Natural killer cell (primary cell): ENCODE measurements at regions not wholly inside any gene's neighbourhood (a gene's known extent, or its start where the extent isn't known, plus 50 kb on each side); places are given as distances from the start of the nearest gene placed in this dataset.

Experiments used
- ATAC-seq, 3 donors: fragments of 150-1000 bp in 2 of 3; fragments of 200-7000 bp in 1 of 3; cut with Tn5 transposase; 1 replicate in 1 of 3; 2 replicates in 2 of 3; pipeline ENCODE4 v1.10.0; 2021; ENCODE audit warnings: mild to moderate bottlenecking in 2 of 3, moderate library complexity in 2 of 3
- DNase-seq, 2 donors: peaks; one replicate each; pipeline versions ENCODE4 v3.0.0 to v3.0.0-alpha.2; 2013 to 2021; ENCODE audit warnings: mixed read lengths in 1 of 2
- H3K27ac ChIP-seq: one replicate; pipeline ENCODE4 v1.5.1; 2013; ENCODE audit warnings: mild to moderate bottlenecking, low read length
- H3K27me3 ChIP-seq: one replicate; pipeline ENCODE4 v1.6.1; 2013; ENCODE audit warnings: low read length; ENCODE audit not compliant: control insufficient read depth, insufficient read depth
- H3K36me3 ChIP-seq: one replicate; pipeline ENCODE4 v1.6.1; 2013; ENCODE audit warnings: low read length; ENCODE audit not compliant: control insufficient read depth, insufficient read depth
- H3K4me1 ChIP-seq: one replicate; pipeline ENCODE4 v1.6.1; 2013; ENCODE audit warnings: low read length; ENCODE audit not compliant: control insufficient read depth, insufficient read depth
- H3K4me3 ChIP-seq: one replicate; pipeline ENCODE4 v1.5.1; 2013; ENCODE audit warnings: low read length
- H3K9me3 ChIP-seq: one replicate; pipeline ENCODE4 v1.6.1; 2013; ENCODE audit warnings: low read length; ENCODE audit not compliant: control insufficient read depth, insufficient read depth
- H3K27ac Mint-ChIP-seq, 2 donors: one replicate each; pipeline ENCODE4 v1.8.0; 2022; ENCODE audit warnings: mild to moderate bottlenecking in 2 of 2, mixed read lengths in 2 of 2, moderate library complexity in 1 of 2
- H3K27me3 Mint-ChIP-seq, 2 donors: one replicate each; pipeline ENCODE4 v1.8.0; 2022; ENCODE audit warnings: low read depth in 2 of 2, mixed read lengths in 2 of 2
- H3K36me3 Mint-ChIP-seq: one replicate; pipeline ENCODE4 v1.8.0; 2022; ENCODE audit warnings: mixed read lengths
- H3K4me1 Mint-ChIP-seq, 2 donors: one replicate each; pipeline ENCODE4 v1.8.0; 2022; ENCODE audit warnings: mixed read lengths in 2 of 2
- H3K4me3 Mint-ChIP-seq: one replicate; pipeline ENCODE4 v1.8.0; 2022; ENCODE audit warnings: mild to moderate bottlenecking, moderate library complexity, mixed read lengths
- H3K9me3 Mint-ChIP-seq, 2 donors: one replicate each; pipeline ENCODE4 v1.8.0; 2022; ENCODE audit warnings: mixed read lengths in 2 of 2
- WGBS: methylation state at CpG from one replicate; pipeline ENCODE4 v1.1.7; 2013; ENCODE audit warnings: missing lambda C conversion rate; ENCODE audit not compliant: insufficient coverage; 5-methylcytosine and 5-hydroxymethylcytosine counted together
- intact Hi-C: fragments of 100-400 bp; cut with micrococcal nuclease; formaldehyde crosslinking; loops from one replicate; pipeline ENCODE4 v1.14.2; 2022
- TF ChIP-seq, protein P1 (sequence below): fragments of 200-600 bp; IDR thresholded peaks from one replicate; pipeline ENCODE4 v1.8.0; 2022; ENCODE audit warnings: antibody characterized with exemption

DNA sequence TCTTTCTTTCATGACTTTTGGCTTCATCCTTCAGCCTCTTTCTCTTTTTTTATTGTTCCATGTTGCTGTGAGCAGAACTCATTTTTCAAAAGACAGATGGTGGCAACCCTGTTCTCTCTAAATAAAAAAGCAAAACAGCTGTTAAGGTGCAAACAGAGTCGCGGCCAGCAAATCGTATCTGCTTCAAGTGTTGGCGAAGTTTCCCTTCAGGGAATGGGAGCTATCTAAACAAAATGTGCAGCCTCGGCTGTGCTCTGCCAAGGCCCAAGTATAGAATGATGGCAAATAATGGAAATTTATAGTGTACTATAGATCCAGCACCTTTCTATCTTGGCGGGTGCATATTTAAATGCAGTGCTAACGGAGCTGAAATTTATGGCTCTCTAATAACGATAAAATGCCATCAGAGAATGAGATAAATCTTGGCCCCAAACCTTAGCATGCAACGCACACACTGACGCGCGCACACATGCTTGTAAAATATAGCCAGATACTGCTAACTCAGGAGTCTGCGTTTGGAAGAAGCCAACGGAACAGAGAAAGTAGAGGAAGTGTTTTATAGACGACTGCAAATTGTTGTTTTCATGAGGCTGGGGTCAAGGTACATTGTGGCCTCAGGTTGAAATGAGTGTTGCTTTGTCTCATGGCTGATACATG lies 315.5 kb upstream of the RBFOX1 start:
- Histone ChIP-seq H3K27me3 (no peaks in the 10 kb centered on the region), H3K36me3 (no peaks in the 10 kb centered on the region), H3K27ac (no peak overlapping the region), H3K4me3 (no peak overlapping the region), H3K9me3 (no peaks in the 10 kb centered on the region), H3K4me1 (no peaks in the 10 kb centered on the region)
- H3K4me1 Mint-ChIP-seq: no peaks in the 10 kb centered on the region
- H3K36me3 Mint-ChIP-seq: no peaks in the 10 kb centered on the region
- H3K27ac Mint-ChIP-seq: no peak overlapping the region
- no peak overlapping the region for H3K4me3 Mint-ChIP-seq
- intact Hi-C loops: no loop called here
- ATAC-seq (no peak), DNase-seq (no peak)
- no peaks in the 10 kb centered on the region for H3K27me3 Mint-ChIP-seq
- WGBS: 91% methylated on average over 15 of the region's 15 CpGs
- H3K9me3 Mint-ChIP-seq: peaks cover 0 to 2% of the 10 kb centered on the region in 2 donors
- TF ChIP-seq, protein P1, sequence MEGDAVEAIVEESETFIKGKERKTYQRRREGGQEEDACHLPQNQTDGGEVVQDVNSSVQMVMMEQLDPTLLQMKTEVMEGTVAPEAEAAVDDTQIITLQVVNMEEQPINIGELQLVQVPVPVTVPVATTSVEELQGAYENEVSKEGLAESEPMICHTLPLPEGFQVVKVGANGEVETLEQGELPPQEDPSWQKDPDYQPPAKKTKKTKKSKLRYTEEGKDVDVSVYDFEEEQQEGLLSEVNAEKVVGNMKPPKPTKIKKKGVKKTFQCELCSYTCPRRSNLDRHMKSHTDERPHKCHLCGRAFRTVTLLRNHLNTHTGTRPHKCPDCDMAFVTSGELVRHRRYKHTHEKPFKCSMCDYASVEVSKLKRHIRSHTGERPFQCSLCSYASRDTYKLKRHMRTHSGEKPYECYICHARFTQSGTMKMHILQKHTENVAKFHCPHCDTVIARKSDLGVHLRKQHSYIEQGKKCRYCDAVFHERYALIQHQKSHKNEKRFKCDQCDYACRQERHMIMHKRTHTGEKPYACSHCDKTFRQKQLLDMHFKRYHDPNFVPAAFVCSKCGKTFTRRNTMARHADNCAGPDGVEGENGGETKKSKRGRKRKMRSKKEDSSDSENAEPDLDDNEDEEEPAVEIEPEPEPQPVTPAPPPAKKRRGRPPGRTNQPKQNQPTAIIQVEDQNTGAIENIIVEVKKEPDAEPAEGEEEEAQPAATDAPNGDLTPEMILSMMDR: no peak

- intact Hi-C loops: no loop called here
- Histone ChIP-seq H3K4me3 (no peak overlapping the region), H3K4me1 (no peaks in the 10 kb centered on the region), H3K27me3 (no peaks in the 10 kb centered on the region), H3K9me3 (no peaks in the 10 kb centered on the region), H3K36me3 (no peaks in the 10 kb centered on the region), H3K27ac (no peak overlapping the region)
- TF ChIP-seq, protein P1: no peak
- H3K27me3 Mint-ChIP-seq: no peaks in the 10 kb centered on the region
- peaks cover 5 to 10% of the 10 kb centered on the region in 2 donors for H3K9me3 Mint-ChIP-seq
- ATAC-seq: no peak
- H3K4me3 Mint-ChIP-seq: no peak overlapping the region
- DNase-seq: no peak
- WGBS: 77% methylated on average over 6 of the region's 6 CpGs
- H3K4me1 Mint-ChIP-seq: no peaks in the 10 kb centered on the region
- no peaks in the 10 kb centered on the region for H3K36me3 Mint-ChIP-seq
- H3K27ac Mint-ChIP-seq: no peak overlapping the region
These were observed 317.9 kb upstream of the RBFOX1 start for GRCh38 chr16:7014756-7015155.

- intact Hi-C loops: no loop called here
These were observed 318.7 kb upstream of the RBFOX1 start for GRCh38 chr16:7013990-7014389.

More at GRCh38 chr16:7013990-7014389, 318.7 kb upstream of the RBFOX1 start:
- Mint-ChIP-seq H3K9me3 (peaks cover 8 to 13% of the 10 kb centered on the region in 2 donors), H3K27ac (no peak overlapping the region), H3K4me3 (no peak overlapping the region), H3K27me3 (no peaks in the 10 kb centered on the region), H3K4me1 (no peaks in the 10 kb centered on the region), H3K36me3 (no peaks in the 10 kb centered on the region)
- H3K4me3 ChIP-seq: no peak overlapping the region
- TF ChIP-seq, protein P1: no peak
- H3K4me1 ChIP-seq: no peaks in the 10 kb centered on the region
- no peaks in the 10 kb centered on the region for H3K36me3 ChIP-seq
- H3K27me3 ChIP-seq: no peaks in the 10 kb centered on the region
- ATAC-seq (no peak), DNase-seq (peak in 1 of 2 donors; percentile 5)
- no peaks in the 10 kb centered on the region for H3K9me3 ChIP-seq
- H3K27ac ChIP-seq: no peak overlapping the region
- WGBS: 45% methylated on average over 4 of the region's 5 CpGs
